ENCODE measurements at regions not wholly inside any gene's neighbourhood (a gene's known extent, or its start where the extent isn't known, plus 50 kb on each side); places are given as distances from the start of the nearest gene placed in this dataset.
"Not testable (repeated sequence)": the region's sequence is repeated elsewhere in the genome, so short reads cannot be mapped to it uniquely, and the experiment has no call there.

GRCh38 chr7:140273417-140273816, 96.6 kb upstream of the KDM7A start:
- H3K4me1 ChIP-seq: peaks cover 0 to 11% (median 1%) of the 10 kb centered on the region in 4 donors
- no peaks in the 10 kb centered on the region for H3K9me3 ChIP-seq
- no peaks in the 10 kb centered on the region for H3K27me3 ChIP-seq
- no peaks in the 10 kb centered on the region for H3K36me3 ChIP-seq
- TF ChIP-seq EP300 (IDR thresholded peaks at IDR 0.05) (no peak), CTCF (IDR thresholded peaks at IDR 0.05) (no peak), POLR2A (IDR thresholded peaks at IDR 0.05) (no peak), POLR2AphosphoS5 (IDR thresholded peaks at IDR 0.05) (no peak)
- WGBS, 2 donors: 96 to 98% methylated on average over 8 of the region's 8 CpGs
- no peak overlapping the region for H3K4me3 ChIP-seq
- H3K27ac ChIP-seq: no peak overlapping the region
- intact Hi-C loops (cut with DNase I): no loop called here
- DNase-seq: peak; percentile 56

DNA sequence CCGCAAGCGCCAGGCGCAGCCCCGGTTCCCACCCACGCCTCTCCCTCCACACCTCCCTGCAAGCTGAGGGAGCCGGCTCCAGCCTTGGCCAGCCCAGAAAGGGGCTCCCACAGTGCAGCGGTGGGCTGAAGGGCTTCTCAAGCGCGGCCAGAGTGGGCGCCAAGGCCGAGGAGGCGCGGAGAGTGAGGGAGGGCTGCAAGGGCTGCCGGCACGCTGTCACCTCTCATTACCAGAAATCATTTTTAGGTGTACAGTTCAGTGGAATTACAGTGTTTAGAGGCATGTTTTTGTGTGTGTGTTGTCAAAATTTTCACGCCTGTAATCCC, 94.8 kb upstream of the KDM7A start:
- H3K27ac ChIP-seq; H3K9me3 ChIP-seq; H3K4me3 ChIP-seq; H3K27me3 ChIP-seq; intact Hi-C loops (cut with DNase I); H3K36me3 ChIP-seq; DNase-seq: not testable (repeated sequence)
- H3K4me1 ChIP-seq: peaks cover 0 to 11% (median 1%) of the 10 kb centered on the region in 4 donors
- WGBS, 2 donors: 95% methylated on average over 16 of the region's 16 CpGs

DNA sequence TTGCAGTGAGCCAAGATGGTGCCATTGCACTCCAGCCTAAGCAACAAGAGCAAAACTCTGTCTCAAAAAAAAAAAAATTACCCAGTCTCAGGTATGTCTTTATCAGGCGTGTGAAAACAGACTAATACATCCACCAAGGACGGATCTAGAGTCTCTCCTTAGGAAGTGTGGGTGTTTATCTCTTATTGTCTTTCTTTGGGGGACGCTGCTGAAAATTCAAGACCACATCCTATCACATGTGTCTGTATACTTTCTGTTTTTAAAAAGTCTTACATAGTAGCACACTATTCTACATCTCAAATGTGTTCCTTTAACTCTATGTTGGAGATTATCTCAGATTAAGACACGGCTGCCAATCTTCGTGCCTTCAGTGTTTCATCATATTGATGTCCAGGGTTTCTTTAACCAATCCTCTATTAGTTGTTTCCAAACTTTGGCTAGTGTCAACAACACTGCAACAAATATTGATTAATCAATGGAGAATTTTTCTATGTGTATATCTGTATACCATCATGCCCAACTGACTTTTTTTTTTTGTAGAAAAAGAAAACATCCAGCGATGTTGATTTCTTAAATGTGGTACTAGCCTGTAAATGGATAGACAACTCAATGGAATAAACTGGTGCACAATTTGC, 92.3 kb upstream of the KDM7A start:
- no peaks in the 10 kb centered on the region for H3K27me3 ChIP-seq
- no peak overlapping the region for H3K27ac ChIP-seq
- no peak overlapping the region for H3K4me3 ChIP-seq
- H3K4me1 ChIP-seq: no peaks in the 10 kb centered on the region
- H3K9me3 ChIP-seq: no peaks in the 10 kb centered on the region
- 72 to 91% methylated on average over 6 of the region's 6 CpGs for WGBS, 2 donors
- no peak for DNase-seq
- no peak for TF ChIP-seq EP300 (IDR thresholded peaks at IDR 0.05)
- no peak for TF ChIP-seq CTCF (IDR thresholded peaks at IDR 0.05)
- TF ChIP-seq POLR2AphosphoS5 (IDR thresholded peaks at IDR 0.05): no peak
- no peak for TF ChIP-seq POLR2A (IDR thresholded peaks at IDR 0.05)
- H3K36me3 ChIP-seq: no peaks in the 10 kb centered on the region
- intact Hi-C loops (cut with DNase I): no loop called here

- WGBS, 2 donors: 91 to 92% methylated on average over 11 of the region's 11 CpGs
- TF ChIP-seq CTCF (IDR thresholded peaks at IDR 0.05) (no peak), POLR2A (IDR thresholded peaks at IDR 0.05) (no peak), EP300 (IDR thresholded peaks at IDR 0.05) (no peak), POLR2AphosphoS5 (IDR thresholded peaks at IDR 0.05) (no peak)
- Histone ChIP-seq H3K36me3 (no peaks in the 10 kb centered on the region), H3K27ac (no peak overlapping the region), H3K4me3 (no peak overlapping the region), H3K27me3 (no peaks in the 10 kb centered on the region), H3K9me3 (no peaks in the 10 kb centered on the region), H3K4me1 (no peaks in the 10 kb centered on the region)
- DNase-seq: no peak
- intact Hi-C loops (cut with DNase I): no loop called here
Measured at GRCh38 chr7:140267381-140268226, 90.8 kb upstream of the KDM7A start.

DNA sequence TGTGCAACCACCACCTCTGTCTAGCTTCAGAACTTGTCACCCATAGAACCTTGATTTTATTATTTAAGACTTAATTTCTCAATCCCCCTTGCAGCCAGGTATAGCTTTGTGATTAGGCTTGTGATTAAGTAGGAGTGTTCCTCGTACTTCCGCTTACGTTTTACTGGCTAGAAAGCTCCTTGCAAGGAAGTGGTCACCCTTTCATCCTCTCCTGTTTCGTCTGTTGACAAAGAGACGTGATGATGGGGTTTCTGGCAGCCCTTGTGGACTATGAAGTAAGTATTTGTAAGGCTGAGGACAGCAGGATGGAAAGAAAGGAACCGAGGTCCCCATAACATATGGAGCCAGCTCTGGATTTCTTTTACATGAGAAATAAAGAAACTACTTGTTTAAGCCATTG, 86.5 kb upstream of the KDM7A start:
- H3K4me1 ChIP-seq: no peaks in the 10 kb centered on the region
- no peak overlapping the region for H3K4me3 ChIP-seq
- no peak overlapping the region for H3K27ac ChIP-seq
- peak; percentile 13 for DNase-seq
- H3K36me3 ChIP-seq: no peaks in the 10 kb centered on the region
- intact Hi-C loops (cut with DNase I): no loop called here
- no peaks in the 10 kb centered on the region for H3K9me3 ChIP-seq
- H3K27me3 ChIP-seq: no peaks in the 10 kb centered on the region
- TF ChIP-seq CTCF (IDR thresholded peaks at IDR 0.05): no peak
- TF ChIP-seq POLR2AphosphoS5 (IDR thresholded peaks at IDR 0.05): no peak
- no peak for TF ChIP-seq POLR2A (IDR thresholded peaks at IDR 0.05)
- TF ChIP-seq EP300 (IDR thresholded peaks at IDR 0.05): no peak
- 67 to 84% methylated on average over 6 of the region's 6 CpGs for WGBS, 2 donors
